Hepatocyte (in vitro differentiated cells): ENCODE measurements at regions not wholly inside any gene's neighbourhood (a gene's known extent, or its start where the extent isn't known, plus 50 kb on each side); places are given as distances from the start of the nearest gene placed in this dataset.

ENCODE experiments used
- DNase-seq: peaks from one replicate; pipeline ENCODE4 v3.0.0-alpha.2; 2016; ENCODE audit warnings: low spot score
- H2AFZ ChIP-seq: fragments of 200-600 bp; sonication (generic); 2 replicates; pipeline ENCODE4 v1.6.0; 2016; ENCODE audit warnings: antibody characterized with exemption, mild to moderate bottlenecking
- H3K27ac ChIP-seq: fragments of 200-600 bp; sonication (generic); 2 replicates; pipeline ENCODE4 v1.5.1; 2016; ENCODE audit warnings: mild to moderate bottlenecking
- H3K27me3 ChIP-seq: fragments of 200-600 bp; sonication (generic); 2 replicates; pipeline ENCODE4 v1.6.1; 2016
- H3K36me3 ChIP-seq: fragments of 200-600 bp; sonication (generic); replicated peaks from 2 replicates; pipeline ENCODE4 v1.5.1; 2016; ENCODE audit warnings: low read depth; ENCODE audit not compliant: insufficient read depth
- H3K4me1 ChIP-seq: fragments of 200-600 bp; sonication (generic); 2 replicates; pipeline ENCODE4 v1.5.1; 2016; ENCODE audit warnings: mild to moderate bottlenecking, moderate library complexity; ENCODE audit not compliant: insufficient read depth
- H3K4me2 ChIP-seq: fragments of 200-600 bp; sonication (generic); 2 replicates; pipeline ENCODE4 v1.6.0; 2016
- H3K4me3 ChIP-seq: fragments of 200-600 bp; sonication (generic); 2 replicates; pipeline ENCODE4 v1.5.1; 2016; ENCODE audit warnings: mild to moderate bottlenecking
- H3K79me2 ChIP-seq: fragments of 200-600 bp; sonication (generic); 2 replicates; pipeline ENCODE4 v1.6.0; 2017; ENCODE audit warnings: mild to moderate bottlenecking
- H3K9me2 ChIP-seq: fragments of 200-600 bp; sonication (generic); replicated peaks from 2 replicates; pipeline ENCODE4 v1.6.0; 2017; ENCODE audit warnings: mild to moderate bottlenecking; ENCODE audit not compliant: insufficient read depth
- H3K9me3 ChIP-seq: fragments of 200-600 bp; sonication (generic); 2 replicates; pipeline ENCODE4 v1.5.1; 2016; ENCODE audit warnings: low read depth, mild to moderate bottlenecking
- H4K20me1 ChIP-seq: fragments of 200-600 bp; sonication (generic); 2 replicates; pipeline ENCODE4 v1.6.0; 2016; ENCODE audit warnings: mild to moderate bottlenecking; ENCODE audit not compliant: insufficient read depth, poor library complexity, severe bottlenecking
- CTCF ChIP-seq: fragments of 200-600 bp; sonication (generic); IDR thresholded peaks from 2 replicates; pipeline ENCODE4 v1.5.1; 2016; ENCODE audit warnings: antibody characterized with exemption, mild to moderate bottlenecking; ENCODE audit not compliant: poor library complexity
- EZH2 ChIP-seq: fragments of 200-600 bp; sonication (generic); IDR thresholded peaks from 2 replicates; pipeline ENCODE4 v1.6.1; 2016; ENCODE audit warnings: antibody characterized with exemption, mild to moderate bottlenecking, borderline replicate concordance
- EZH2phosphoT487 ChIP-seq: fragments of 200-600 bp; sonication (generic); IDR thresholded peaks from one replicate; pipeline ENCODE4 v1.6.1; 2018; ENCODE audit warnings: antibody characterized with exemption, mild to moderate bottlenecking, low read depth, moderate library complexity; ENCODE audit not compliant: unreplicated experiment, severe bottlenecking
- WGBS: methylation state at CpG from one replicate; pipeline ENCODE4 v1.1.6; 2016; ENCODE audit warnings: low lambda C conversion rate; ENCODE audit errors: missing lambda C conversion rate; 5-methylcytosine and 5-hydroxymethylcytosine counted together

- Histone ChIP-seq H4K20me1 (no peaks in the 10 kb centered on the region), H3K36me3 (no peaks in the 10 kb centered on the region), H3K79me2 (no peaks in the 10 kb centered on the region), H3K27ac (no peak overlapping the region), H2AFZ (no peak overlapping the region), H3K4me3 (no peak overlapping the region), H3K27me3 (no peaks in the 10 kb centered on the region), H3K4me2 (no peak overlapping the region), H3K4me1 (no peaks in the 10 kb centered on the region), H3K9me3 (no peaks in the 10 kb centered on the region), H3K9me2 (no peaks in the 10 kb centered on the region)
- DNase-seq = no peak
- 59% methylated on average over 5 of the region's 5 CpGs for WGBS
- TF ChIP-seq EZH2 = no peak
- no peak for TF ChIP-seq CTCF
- no peak for TF ChIP-seq EZH2phosphoT487
These were observed 298.0 kb upstream of the SOX11 start for GRCh38 chr2:5394223-5394622.

- WGBS = 79% methylated on average over 9 of the region's 9 CpGs
- DNase-seq = no peak
These were observed 291.0 kb upstream of the SOX11 start for GRCh38 chr2:5401115-5401657.

GRCh38 chr2:5403392-5403791 lies 288.8 kb upstream of the SOX11 start:
- H3K9me2 ChIP-seq = no peaks in the 10 kb centered on the region
- H3K4me3 ChIP-seq = no peak overlapping the region
- H3K4me2 ChIP-seq = no peak overlapping the region
- TF ChIP-seq CTCF (no peak), EZH2 (no peak), EZH2phosphoT487 (no peak)
- no peaks in the 10 kb centered on the region for H3K9me3 ChIP-seq
- H3K79me2 ChIP-seq = no peaks in the 10 kb centered on the region
- no peaks in the 10 kb centered on the region for H4K20me1 ChIP-seq
- H3K4me1 ChIP-seq = no peaks in the 10 kb centered on the region
- no peaks in the 10 kb centered on the region for H3K36me3 ChIP-seq
- no peak overlapping the region for H3K27ac ChIP-seq
- H3K27me3 ChIP-seq = no peaks in the 10 kb centered on the region
- DNase-seq = no peak
- WGBS = 84% methylated on average over 6 of the region's 6 CpGs
- no peak overlapping the region for H2AFZ ChIP-seq

More at GRCh38 chr2:5401115-5401657, 291.0 kb upstream of the SOX11 start:
- Histone ChIP-seq H3K79me2 (no peaks in the 10 kb centered on the region), H3K36me3 (no peaks in the 10 kb centered on the region), H3K27ac (no peak overlapping the region), H3K9me3 (no peaks in the 10 kb centered on the region), H3K4me1 (no peaks in the 10 kb centered on the region), H2AFZ (no peak overlapping the region), H3K27me3 (no peaks in the 10 kb centered on the region), H4K20me1 (no peaks in the 10 kb centered on the region), H3K4me3 (no peak overlapping the region), H3K4me2 (no peak overlapping the region), H3K9me2 (no peaks in the 10 kb centered on the region)
- TF ChIP-seq CTCF = no peak
- no peak for TF ChIP-seq EZH2
- no peak for TF ChIP-seq EZH2phosphoT487
